ENCODE measurements at regions not wholly inside any gene's neighbourhood (a gene's known extent, or its start where the extent isn't known, plus 50 kb on each side); places are given as distances from the start of the nearest gene placed in this dataset.

DNA sequence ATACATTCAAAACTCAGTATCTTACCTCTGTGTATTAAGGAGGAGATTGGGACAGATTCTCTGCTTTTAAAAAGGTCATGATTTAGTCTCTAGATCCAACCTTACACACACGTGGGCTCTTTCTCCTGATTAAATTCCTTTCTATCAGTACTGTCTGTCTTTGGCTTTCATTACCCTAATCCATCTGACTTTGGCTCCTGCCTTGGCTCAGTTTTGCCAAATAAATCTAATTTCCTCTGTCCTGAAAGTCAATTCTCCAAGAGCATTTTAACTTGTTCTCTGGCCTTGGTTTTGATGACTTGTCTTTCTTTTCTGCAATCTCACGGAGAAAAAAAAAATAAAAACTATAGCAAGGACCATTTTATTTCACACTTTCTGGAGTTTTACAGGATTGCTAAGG, 176.6 kb upstream of the PDGFD start:
- Histone ChIP-seq H3K18ac (ENCODE audit: low read length) (no peak overlapping the region), H3K27ac (replicated peaks; ENCODE audit: low read length) (no peak overlapping the region), H2AFZ (ENCODE audit: low read length) (no peak overlapping the region), H3K14ac (ENCODE audit: low read length) (no peak overlapping the region), H4K91ac (ENCODE audit: low read depth, low read length, poor library complexity) (no peak overlapping the region), H3K23ac (ENCODE audit: low read depth, low read length, poor library complexity) (no peak overlapping the region), H3K4ac (ENCODE audit: low read length) (no peak overlapping the region), H2BK5ac (ENCODE audit: low read length) (no peak overlapping the region), H3K9ac (ENCODE audit: low read depth, low read length, poor library complexity) (no peak overlapping the region), H2BK15ac (ENCODE audit: low read length) (no peak overlapping the region), H3K36me3 (replicated peaks in 1 of 2; ENCODE audit: control insufficient read depth in 2 of 2, insufficient read depth in 2 of 2, low read length in 2 of 2) (no peaks in the 10 kb centered on the region), H4K8ac (ENCODE audit: low read depth, low read length) (no peak overlapping the region), H3K79me1 (ENCODE audit: low read depth, low read length) (no peaks in the 10 kb centered on the region), H3K4me1 (ENCODE audit: control insufficient read depth in 2 of 2, insufficient read depth in 1 of 2, low read depth in 1 of 2, low read length in 2 of 2) (no peaks in the 10 kb centered on the region), H2BK12ac (ENCODE audit: low read length) (no peak overlapping the region), H3K9me3 (replicated peaks in 1 of 2; ENCODE audit: control insufficient read depth in 2 of 2, insufficient read depth in 1 of 2, low read depth in 1 of 2, low read length in 2 of 2) (no peaks in the 10 kb centered on the region), H3K27me3 (ENCODE audit: control insufficient read depth in 3 of 3, insufficient read depth in 3 of 3, low read depth in 1 of 3, low read length in 3 of 3) (no peaks in the 10 kb centered on the region), H3K4me2 (ENCODE audit: insufficient read depth, low read length, poor library complexity, severe bottlenecking) (no peak overlapping the region), H3K4me3 (ENCODE audit: low read length in 2 of 2) (no peak overlapping the region), H2AK5ac (ENCODE audit: low read depth, low read length) (no peak overlapping the region), H2BK120ac (ENCODE audit: low read depth, low read length) (no peak overlapping the region)
- WGBS, 2 donors (ENCODE audit: extremely low coverage in 2 of 2, insufficient read length in 2 of 2, insufficient replicate concordance in 1 of 2), result no CpG with 5 or more reads among the region's 2 CpGs
- no peak for DNase-seq (ENCODE audit: low spot score)

GRCh38 chr11:104339380-104339831, 175.5 kb upstream of the PDGFD start:
- Histone ChIP-seq H3K18ac (ENCODE audit: low read length) (no peak overlapping the region), H3K9ac (ENCODE audit: low read depth, low read length, poor library complexity) (no peak overlapping the region), H3K14ac (ENCODE audit: low read length) (no peak overlapping the region), H3K79me1 (ENCODE audit: low read depth, low read length) (no peaks in the 10 kb centered on the region), H2BK120ac (ENCODE audit: low read depth, low read length) (no peak overlapping the region), H3K27ac (replicated peaks; ENCODE audit: low read length) (no peak overlapping the region), H3K9me3 (replicated peaks in 1 of 2; ENCODE audit: control insufficient read depth in 2 of 2, insufficient read depth in 1 of 2, low read depth in 1 of 2, low read length in 2 of 2) (no peaks in the 10 kb centered on the region), H3K27me3 (ENCODE audit: control insufficient read depth in 3 of 3, insufficient read depth in 3 of 3, low read depth in 1 of 3, low read length in 3 of 3) (no peaks in the 10 kb centered on the region), H2BK5ac (ENCODE audit: low read length) (no peak overlapping the region), H2BK15ac (ENCODE audit: low read length) (no peak overlapping the region), H2AFZ (ENCODE audit: low read length) (no peak overlapping the region), H3K4me3 (ENCODE audit: low read length in 2 of 2) (no peak overlapping the region), H2BK12ac (ENCODE audit: low read length) (no peak overlapping the region), H2AK5ac (ENCODE audit: low read depth, low read length) (no peak overlapping the region), H3K4ac (ENCODE audit: low read length) (no peak overlapping the region), H4K91ac (ENCODE audit: low read depth, low read length, poor library complexity) (no peak overlapping the region), H4K8ac (ENCODE audit: low read depth, low read length) (no peak overlapping the region), H3K36me3 (replicated peaks in 1 of 2; ENCODE audit: control insufficient read depth in 2 of 2, insufficient read depth in 2 of 2, low read length in 2 of 2) (no peaks in the 10 kb centered on the region), H3K4me2 (ENCODE audit: insufficient read depth, low read length, poor library complexity, severe bottlenecking) (no peak overlapping the region), H3K23ac (ENCODE audit: low read depth, low read length, poor library complexity) (no peak overlapping the region), H3K4me1 (ENCODE audit: control insufficient read depth in 2 of 2, insufficient read depth in 1 of 2, low read depth in 1 of 2, low read length in 2 of 2) (no peaks in the 10 kb centered on the region)
- WGBS, 2 donors (ENCODE audit: extremely low coverage in 2 of 2, insufficient read length in 2 of 2, insufficient replicate concordance in 1 of 2), result no CpG with 5 or more reads among the region's 10 CpGs
- DNase-seq (ENCODE audit: low spot score), result no peak

- Histone ChIP-seq H3K4me1 (ENCODE audit: control insufficient read depth in 2 of 2, insufficient read depth in 1 of 2, low read depth in 1 of 2, low read length in 2 of 2) (no peaks in the 10 kb centered on the region), H3K18ac (ENCODE audit: low read length) (no peak overlapping the region), H3K23ac (ENCODE audit: low read depth, low read length, poor library complexity) (no peak overlapping the region), H2BK15ac (ENCODE audit: low read length) (no peak overlapping the region), H3K27ac (replicated peaks; ENCODE audit: low read length) (no peak overlapping the region), H3K9ac (ENCODE audit: low read depth, low read length, poor library complexity) (no peak overlapping the region), H2BK5ac (ENCODE audit: low read length) (no peak overlapping the region), H3K4me3 (ENCODE audit: low read length in 2 of 2) (no peak overlapping the region), H3K14ac (ENCODE audit: low read length) (no peak overlapping the region), H4K91ac (ENCODE audit: low read depth, low read length, poor library complexity) (no peak overlapping the region), H4K8ac (ENCODE audit: low read depth, low read length) (no peak overlapping the region), H3K4me2 (ENCODE audit: insufficient read depth, low read length, poor library complexity, severe bottlenecking) (no peak overlapping the region), H2AFZ (ENCODE audit: low read length) (no peak overlapping the region), H2AK5ac (ENCODE audit: low read depth, low read length) (no peak overlapping the region), H2BK12ac (ENCODE audit: low read length) (no peak overlapping the region), H3K79me1 (ENCODE audit: low read depth, low read length) (no peaks in the 10 kb centered on the region), H3K27me3 (ENCODE audit: control insufficient read depth in 3 of 3, insufficient read depth in 3 of 3, low read depth in 1 of 3, low read length in 3 of 3) (no peaks in the 10 kb centered on the region), H3K9me3 (replicated peaks in 1 of 2; ENCODE audit: control insufficient read depth in 2 of 2, insufficient read depth in 1 of 2, low read depth in 1 of 2, low read length in 2 of 2) (no peaks in the 10 kb centered on the region), H2BK120ac (ENCODE audit: low read depth, low read length) (no peak overlapping the region), H3K36me3 (replicated peaks in 1 of 2; ENCODE audit: control insufficient read depth in 2 of 2, insufficient read depth in 2 of 2, low read length in 2 of 2) (no peaks in the 10 kb centered on the region), H3K4ac (ENCODE audit: low read length) (no peak overlapping the region)
- WGBS, 2 donors (ENCODE audit: extremely low coverage in 2 of 2, insufficient read length in 2 of 2, insufficient replicate concordance in 1 of 2), result no CpG with 5 or more reads among the region's 1 CpG
- DNase-seq (ENCODE audit: low spot score), result no peak
Measured at GRCh38 chr11:104338186-104338585, 174.2 kb upstream of the PDGFD start.

GRCh38 chr11:104337273-104337672, 173.3 kb upstream of the PDGFD start:
- H4K8ac ChIP-seq (ENCODE audit: low read depth, low read length), result no peak overlapping the region
- no peak for DNase-seq (ENCODE audit: low spot score)

More at GRCh38 chr11:104337273-104337672, 173.3 kb upstream of the PDGFD start:
- H4K91ac ChIP-seq (ENCODE audit: low read depth, low read length, poor library complexity), result no peak overlapping the region
- no peak overlapping the region for H2BK120ac ChIP-seq (ENCODE audit: low read depth, low read length)
- no peak overlapping the region for H2BK5ac ChIP-seq (ENCODE audit: low read length)
- no peaks in the 10 kb centered on the region for H3K79me1 ChIP-seq (ENCODE audit: low read depth, low read length)
- no peaks in the 10 kb centered on the region for H3K9me3 ChIP-seq (replicated peaks in 1 of 2; ENCODE audit: control insufficient read depth in 2 of 2, insufficient read depth in 1 of 2, low read depth in 1 of 2, low read length in 2 of 2)
- H3K4me2 ChIP-seq (ENCODE audit: insufficient read depth, low read length, poor library complexity, severe bottlenecking), result no peak overlapping the region
- no peak overlapping the region for H2BK15ac ChIP-seq (ENCODE audit: low read length)
- no peak overlapping the region for H2BK12ac ChIP-seq (ENCODE audit: low read length)
- H3K27me3 ChIP-seq (ENCODE audit: control insufficient read depth in 3 of 3, insufficient read depth in 3 of 3, low read depth in 1 of 3, low read length in 3 of 3), result no peaks in the 10 kb centered on the region
- no peak overlapping the region for H3K4me3 ChIP-seq (ENCODE audit: low read length in 2 of 2)
- no peak overlapping the region for H3K14ac ChIP-seq (ENCODE audit: low read length)
- H2AK5ac ChIP-seq (ENCODE audit: low read depth, low read length), result no peak overlapping the region
- H3K27ac ChIP-seq (replicated peaks; ENCODE audit: low read length), result no peak overlapping the region
- peak overlapping the region; percentile 51 for H2AFZ ChIP-seq (ENCODE audit: low read length)
- H3K36me3 ChIP-seq (replicated peaks in 1 of 2; ENCODE audit: control insufficient read depth in 2 of 2, insufficient read depth in 2 of 2, low read length in 2 of 2), result no peaks in the 10 kb centered on the region
- H3K18ac ChIP-seq (ENCODE audit: low read length), result no peak overlapping the region
- no peak overlapping the region for H3K4ac ChIP-seq (ENCODE audit: low read length)
- no CpG with 5 or more reads among the region's 3 CpGs for WGBS, 2 donors (ENCODE audit: extremely low coverage in 2 of 2, insufficient read length in 2 of 2, insufficient replicate concordance in 1 of 2)
- no peak overlapping the region for H3K23ac ChIP-seq (ENCODE audit: low read depth, low read length, poor library complexity)
- no peak overlapping the region for H3K9ac ChIP-seq (ENCODE audit: low read depth, low read length, poor library complexity)
- H3K4me1 ChIP-seq (ENCODE audit: control insufficient read depth in 2 of 2, insufficient read depth in 1 of 2, low read depth in 1 of 2, low read length in 2 of 2), result no peaks in the 10 kb centered on the region

Measured in neuronal stem cell (in vitro differentiated cells).